ENCODE measurements at regions not wholly inside any gene's neighbourhood (a gene's known extent, or its start where the extent isn't known, plus 50 kb on each side); places are given as distances from the start of the nearest gene placed in this dataset.

- TF ChIP-seq CTCF (IDR thresholded peaks at IDR 0.05 in 2 of 3, conservative IDR thresholded peaks at IDR 0.05 in 1 of 3; ENCODE audit: control insufficient read depth in 2 of 3, extremely low read depth in 1 of 3, insufficient read depth in 1 of 3, low read depth in 3 of 3, low read length in 3 of 3) (no peak), CREB1 (IDR thresholded peaks at IDR 0.05; ENCODE audit: low read depth) (no peak), RAD21 (IDR thresholded peaks at IDR 0.05; ENCODE audit: insufficient read depth, low read depth, low read length) (no peak), EZH2 (IDR thresholded peaks at IDR 0.05; ENCODE audit: borderline replicate concordance, control insufficient read depth, low read depth, low read length) (no peak), POLR2AphosphoS5 (IDR thresholded peaks at IDR 0.05; ENCODE audit: low read length) (no peak), PKNOX1 (IDR thresholded peaks at IDR 0.05) (no peak), SREBF2 (IDR thresholded peaks at IDR 0.05; ENCODE audit: low read length) (no peak), REST (IDR thresholded peaks at IDR 0.05; ENCODE audit: low read depth, low read length) (no peak), MXI1 (IDR thresholded peaks at IDR 0.05; ENCODE audit: low read depth, low read length) (no peak), ZSCAN29 (IDR thresholded peaks at IDR 0.05) (no peak), BACH1 (IDR thresholded peaks at IDR 0.05; ENCODE audit: borderline replicate concordance) (no peak)
Observed at GRCh38 chr15:31792611-31793199, 237.6 kb upstream of the CHRNA7 start.

Measured in GM12878 (cell line).